Vagina (tissue), 2 donors: ENCODE measurements at regions not wholly inside any gene's neighbourhood (a gene's known extent, or its start where the extent isn't known, plus 50 kb on each side); places are given as distances from the start of the nearest gene placed in this dataset.

Experiments
- DNase-seq, 2 donors: peaks; one replicate each; pipeline ENCODE4 v3.0.0-alpha.2; 2017; ENCODE audit errors: extremely low spot score in 2 of 2
- H3K27ac ChIP-seq: fragments of 200-600 bp; sonication (generic); one replicate; pipeline ENCODE4 v1.5.1; 2019
- H3K27me3 ChIP-seq: fragments of 200-600 bp; sonication (generic); one replicate; pipeline ENCODE4 v1.5.1; 2019
- H3K36me3 ChIP-seq, 2 donors: fragments of 200-600 bp; sonication (generic); one replicate each; pipeline ENCODE4 v1.5.1; 2017 to 2019
- H3K4me1 ChIP-seq: fragments of 200-600 bp; sonication (generic); one replicate; pipeline ENCODE4 v1.5.1; 2019
- H3K4me3 ChIP-seq, 2 donors: fragments of 200-600 bp; sonication (generic); 1 replicate in 1 of 2; 2 replicates in 1 of 2; pipeline ENCODE4 v1.5.1; 2016 to 2019
- H3K9me3 ChIP-seq: fragments of 200-600 bp; sonication (generic); one replicate; pipeline ENCODE4 v1.5.1; 2019
- CTCF ChIP-seq, 3 experiments: fragments of 450-650 bp in 2 of 3; fragments of 200-600 bp in 1 of 3; sonication (generic) in 1 of 3; IDR thresholded peaks; one replicate each; pipeline ENCODE4 v1.5.1; 2017 to 2019; ENCODE audit warnings: antibody characterized with exemption in 3 of 3, mild to moderate bottlenecking in 2 of 3, moderate library complexity in 2 of 3
- POLR2A ChIP-seq, 2 donors: fragments of 450-650 bp; IDR thresholded peaks; one replicate each; pipeline ENCODE4 v1.6.1; 2017; ENCODE audit warnings: antibody characterized with exemption in 2 of 2, mild to moderate bottlenecking in 2 of 2, moderate library complexity in 2 of 2
- POLR2AphosphoS5 ChIP-seq, 2 donors: sonication (generic); formaldehyde crosslinking; IDR thresholded peaks; one replicate each; pipeline ENCODE4 v1.9.0; 2017; ENCODE audit warnings: antibody characterized with exemption in 2 of 2, mild to moderate bottlenecking in 2 of 2, low read depth in 1 of 2; ENCODE audit not compliant: insufficient read depth in 1 of 2
- intact Hi-C: fragments of 100-400 bp; cut with DNase I; formaldehyde crosslinking; loops from one replicate; pipeline ENCODE4 v1.15.1; 2023

- Histone ChIP-seq H3K27me3 (no peaks in the 10 kb centered on the region), H3K4me3 (no peak overlapping the region), H3K36me3 (no peaks in the 10 kb centered on the region), H3K9me3 (no peaks in the 10 kb centered on the region), H3K27ac (no peak overlapping the region), H3K4me1 (no peaks in the 10 kb centered on the region)
- TF ChIP-seq CTCF (IDR thresholded peaks at IDR 0.05): no peak
- intact Hi-C loops: no loop called here
- no peak for DNase-seq
These were observed 278.6 kb upstream of the C9orf72 start for GRCh38 chr9:27851858-27852257.

GRCh38 chr9:27853529-27853928 lies 280.2 kb upstream of the C9orf72 start:
- Histone ChIP-seq H3K4me3 (no peak overlapping the region), H3K27ac (no peak overlapping the region), H3K27me3 (no peaks in the 10 kb centered on the region), H3K4me1 (no peaks in the 10 kb centered on the region), H3K36me3 (no peaks in the 10 kb centered on the region), H3K9me3 (no peaks in the 10 kb centered on the region)
- no peak for TF ChIP-seq POLR2AphosphoS5 (IDR thresholded peaks at IDR 0.05; ENCODE audit: insufficient read depth in 1 of 2, low read depth in 1 of 2)
- no peak for TF ChIP-seq POLR2A (IDR thresholded peaks at IDR 0.05)
- no peak for TF ChIP-seq CTCF (IDR thresholded peaks at IDR 0.05)
- DNase-seq: no peak
- intact Hi-C loops: no loop called here

- no peak overlapping the region for H3K4me3 ChIP-seq
These were observed 282.8 kb upstream of the C9orf72 start for GRCh38 chr9:27856054-27856453.

DNA sequence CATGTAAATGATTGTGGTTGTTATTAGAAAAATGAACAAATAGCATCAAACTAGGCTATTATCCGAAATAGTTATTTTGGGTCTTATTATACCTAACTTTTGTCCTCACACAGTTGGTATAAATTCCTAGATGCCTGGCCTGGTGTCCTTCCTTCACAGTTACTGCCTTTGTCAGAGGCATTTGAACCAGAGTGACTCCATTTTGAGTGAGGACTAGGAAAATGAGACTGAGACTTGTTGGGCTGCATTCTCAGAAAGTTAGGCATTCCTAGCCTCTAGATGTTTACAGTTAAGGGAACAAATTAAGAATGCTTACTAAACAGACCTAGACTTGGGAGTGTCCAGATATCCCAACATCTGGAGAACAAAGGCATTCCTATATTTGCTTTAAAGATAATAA lies 283.5 kb upstream of the C9orf72 start:
- intact Hi-C loops: no loop called here
- Histone ChIP-seq H3K9me3 (no peaks in the 10 kb centered on the region), H3K4me1 (no peaks in the 10 kb centered on the region), H3K36me3 (no peaks in the 10 kb centered on the region), H3K4me3 (no peak overlapping the region), H3K27me3 (no peaks in the 10 kb centered on the region), H3K27ac (no peak overlapping the region)
- no peak for DNase-seq
- TF ChIP-seq CTCF (IDR thresholded peaks at IDR 0.05): no peak
- TF ChIP-seq POLR2A (IDR thresholded peaks at IDR 0.05): no peak
- no peak for TF ChIP-seq POLR2AphosphoS5 (IDR thresholded peaks at IDR 0.05; ENCODE audit: insufficient read depth in 1 of 2, low read depth in 1 of 2)

More at GRCh38 chr9:27856054-27856453, 282.8 kb upstream of the C9orf72 start:
- Histone ChIP-seq H3K4me1 (no peaks in the 10 kb centered on the region), H3K27me3 (no peaks in the 10 kb centered on the region), H3K36me3 (no peaks in the 10 kb centered on the region), H3K9me3 (no peaks in the 10 kb centered on the region), H3K27ac (no peak overlapping the region)
- no peak for DNase-seq
- TF ChIP-seq POLR2AphosphoS5 (IDR thresholded peaks at IDR 0.05; ENCODE audit: insufficient read depth in 1 of 2, low read depth in 1 of 2): no peak
- TF ChIP-seq POLR2A (IDR thresholded peaks at IDR 0.05): no peak
- TF ChIP-seq CTCF (IDR thresholded peaks at IDR 0.05): no peak
- intact Hi-C loops: no loop called here

DNA sequence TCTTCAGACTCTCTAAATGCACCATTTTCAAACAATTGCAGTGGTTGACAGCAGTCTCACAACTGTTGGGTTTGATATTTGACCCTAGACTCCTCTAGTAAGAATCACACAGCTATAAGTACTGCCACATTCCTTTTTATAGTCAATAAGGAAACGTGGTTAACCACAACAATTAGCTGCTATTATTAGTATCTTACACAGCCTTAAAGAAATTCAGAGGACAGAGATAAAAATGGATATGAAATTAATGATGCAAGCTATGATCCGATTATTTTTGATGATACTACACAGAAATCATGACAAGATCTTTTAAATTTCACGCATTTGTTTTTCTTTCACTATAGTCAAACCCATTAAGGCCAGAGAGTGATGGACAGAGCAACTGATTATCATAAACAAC lies 288.6 kb upstream of the C9orf72 start:
- Histone ChIP-seq H3K36me3 (no peaks in the 10 kb centered on the region), H3K9me3 (no peaks in the 10 kb centered on the region), H3K27ac (no peak overlapping the region), H3K4me3 (no peak overlapping the region), H3K4me1 (no peaks in the 10 kb centered on the region), H3K27me3 (no peaks in the 10 kb centered on the region)
- intact Hi-C loops: no loop called here
- TF ChIP-seq CTCF (IDR thresholded peaks at IDR 0.05) (no peak), POLR2AphosphoS5 (IDR thresholded peaks at IDR 0.05; ENCODE audit: insufficient read depth in 1 of 2, low read depth in 1 of 2) (no peak), POLR2A (IDR thresholded peaks at IDR 0.05) (no peak)
- no peak for DNase-seq
